Vagina (tissue), 2 donors: ENCODE measurements at regions not wholly inside any gene's neighbourhood (a gene's known extent, or its start where the extent isn't known, plus 50 kb on each side); places are given as distances from the start of the nearest gene placed in this dataset.

Experiments
- DNase-seq, 2 donors: peaks; one replicate each; pipeline ENCODE4 v3.0.0-alpha.2; 2017; ENCODE audit errors: extremely low spot score in 2 of 2
- H3K27ac ChIP-seq: fragments of 200-600 bp; sonication (generic); one replicate; pipeline ENCODE4 v1.5.1; 2019
- H3K27me3 ChIP-seq: fragments of 200-600 bp; sonication (generic); one replicate; pipeline ENCODE4 v1.5.1; 2019
- H3K36me3 ChIP-seq, 2 donors: fragments of 200-600 bp; sonication (generic); one replicate each; pipeline ENCODE4 v1.5.1; 2017 to 2019
- H3K4me1 ChIP-seq: fragments of 200-600 bp; sonication (generic); one replicate; pipeline ENCODE4 v1.5.1; 2019
- H3K4me3 ChIP-seq, 2 donors: fragments of 200-600 bp; sonication (generic); 1 replicate in 1 of 2; 2 replicates in 1 of 2; pipeline ENCODE4 v1.5.1; 2016 to 2019
- H3K9me3 ChIP-seq: fragments of 200-600 bp; sonication (generic); one replicate; pipeline ENCODE4 v1.5.1; 2019
- POLR2A ChIP-seq, 2 donors: fragments of 450-650 bp; IDR thresholded peaks; one replicate each; pipeline ENCODE4 v1.6.1; 2017; ENCODE audit warnings: antibody characterized with exemption in 2 of 2, mild to moderate bottlenecking in 2 of 2, moderate library complexity in 2 of 2
- POLR2AphosphoS5 ChIP-seq, 2 donors: sonication (generic); formaldehyde crosslinking; IDR thresholded peaks; one replicate each; pipeline ENCODE4 v1.9.0; 2017; ENCODE audit warnings: antibody characterized with exemption in 2 of 2, mild to moderate bottlenecking in 2 of 2, low read depth in 1 of 2; ENCODE audit not compliant: insufficient read depth in 1 of 2
- intact Hi-C: fragments of 100-400 bp; cut with DNase I; formaldehyde crosslinking; loops from one replicate; pipeline ENCODE4 v1.15.1; 2023
- TF ChIP-seq, protein P1 (sequence below), 3 experiments: fragments of 450-650 bp in 2 of 3; fragments of 200-600 bp in 1 of 3; sonication (generic) in 1 of 3; IDR thresholded peaks; one replicate each; pipeline ENCODE4 v1.5.1; 2017 to 2019; ENCODE audit warnings: antibody characterized with exemption in 3 of 3, mild to moderate bottlenecking in 2 of 3, moderate library complexity in 2 of 3

DNA sequence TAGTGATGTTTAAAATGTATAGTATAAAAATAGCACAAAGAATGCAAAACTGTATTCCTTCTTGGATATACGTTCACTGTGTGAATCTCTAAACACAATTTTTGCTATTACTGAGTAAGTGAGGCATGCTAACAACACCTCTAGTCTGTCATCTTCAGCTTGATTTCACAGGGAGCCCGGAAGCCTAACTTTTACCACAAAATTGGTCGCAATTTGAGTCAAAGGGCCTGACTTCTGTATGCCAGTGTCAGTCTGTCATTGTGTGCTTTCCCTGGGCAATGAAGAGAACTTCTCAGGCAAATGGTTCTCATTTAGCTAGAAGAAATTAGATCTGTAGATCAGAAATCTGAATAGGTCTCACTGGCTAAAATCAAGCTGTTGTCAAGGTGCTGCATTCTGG, 1059.5 kb downstream of the FAM181B start:
- Histone ChIP-seq H3K9me3 (no peaks in the 10 kb centered on the region), H3K4me1 (no peaks in the 10 kb centered on the region), H3K27ac (no peak overlapping the region), H3K36me3 (no peaks in the 10 kb centered on the region), H3K4me3 (no peak overlapping the region), H3K27me3 (no peaks in the 10 kb centered on the region)
- no peak for TF ChIP-seq POLR2A (IDR thresholded peaks at IDR 0.05)
- TF ChIP-seq POLR2AphosphoS5 (IDR thresholded peaks at IDR 0.05; ENCODE audit: insufficient read depth in 1 of 2, low read depth in 1 of 2), result no peak
- TF ChIP-seq, protein P1, sequence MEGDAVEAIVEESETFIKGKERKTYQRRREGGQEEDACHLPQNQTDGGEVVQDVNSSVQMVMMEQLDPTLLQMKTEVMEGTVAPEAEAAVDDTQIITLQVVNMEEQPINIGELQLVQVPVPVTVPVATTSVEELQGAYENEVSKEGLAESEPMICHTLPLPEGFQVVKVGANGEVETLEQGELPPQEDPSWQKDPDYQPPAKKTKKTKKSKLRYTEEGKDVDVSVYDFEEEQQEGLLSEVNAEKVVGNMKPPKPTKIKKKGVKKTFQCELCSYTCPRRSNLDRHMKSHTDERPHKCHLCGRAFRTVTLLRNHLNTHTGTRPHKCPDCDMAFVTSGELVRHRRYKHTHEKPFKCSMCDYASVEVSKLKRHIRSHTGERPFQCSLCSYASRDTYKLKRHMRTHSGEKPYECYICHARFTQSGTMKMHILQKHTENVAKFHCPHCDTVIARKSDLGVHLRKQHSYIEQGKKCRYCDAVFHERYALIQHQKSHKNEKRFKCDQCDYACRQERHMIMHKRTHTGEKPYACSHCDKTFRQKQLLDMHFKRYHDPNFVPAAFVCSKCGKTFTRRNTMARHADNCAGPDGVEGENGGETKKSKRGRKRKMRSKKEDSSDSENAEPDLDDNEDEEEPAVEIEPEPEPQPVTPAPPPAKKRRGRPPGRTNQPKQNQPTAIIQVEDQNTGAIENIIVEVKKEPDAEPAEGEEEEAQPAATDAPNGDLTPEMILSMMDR (IDR thresholded peaks at IDR 0.05), result no peak
- intact Hi-C loops, result no loop called here
- DNase-seq, result no peak

DNA sequence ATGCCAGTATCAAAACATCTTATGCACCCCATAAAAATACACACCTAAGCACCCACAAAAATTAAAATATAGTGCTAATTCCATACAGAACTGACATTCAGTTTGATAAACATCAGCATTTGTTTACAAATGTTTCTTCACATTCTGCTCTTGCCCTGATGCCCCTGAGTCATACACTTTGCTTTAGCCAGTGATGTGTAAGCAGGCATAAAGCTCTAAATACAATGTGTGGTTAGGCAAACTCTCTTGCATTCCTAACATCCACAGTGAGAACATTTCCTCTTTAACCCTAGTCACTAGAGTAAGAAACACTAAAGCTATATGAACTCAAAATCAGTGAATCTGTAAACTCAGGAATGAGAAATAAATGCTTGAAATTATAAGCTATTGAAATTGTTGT, 1060.7 kb downstream of the FAM181B start:
- intact Hi-C loops, result no loop called here
- no peaks in the 10 kb centered on the region for H3K27me3 ChIP-seq
- TF ChIP-seq, protein P1 (IDR thresholded peaks at IDR 0.05), result no peak
- TF ChIP-seq POLR2AphosphoS5 (IDR thresholded peaks at IDR 0.05; ENCODE audit: insufficient read depth in 1 of 2, low read depth in 1 of 2) (no peak), POLR2A (IDR thresholded peaks at IDR 0.05) (no peak)
- no peak for DNase-seq
- no peaks in the 10 kb centered on the region for H3K9me3 ChIP-seq
- H3K4me3 ChIP-seq, result no peak overlapping the region
- H3K27ac ChIP-seq, result no peak overlapping the region
- H3K4me1 ChIP-seq, result no peaks in the 10 kb centered on the region
- H3K36me3 ChIP-seq, result no peaks in the 10 kb centered on the region

DNA sequence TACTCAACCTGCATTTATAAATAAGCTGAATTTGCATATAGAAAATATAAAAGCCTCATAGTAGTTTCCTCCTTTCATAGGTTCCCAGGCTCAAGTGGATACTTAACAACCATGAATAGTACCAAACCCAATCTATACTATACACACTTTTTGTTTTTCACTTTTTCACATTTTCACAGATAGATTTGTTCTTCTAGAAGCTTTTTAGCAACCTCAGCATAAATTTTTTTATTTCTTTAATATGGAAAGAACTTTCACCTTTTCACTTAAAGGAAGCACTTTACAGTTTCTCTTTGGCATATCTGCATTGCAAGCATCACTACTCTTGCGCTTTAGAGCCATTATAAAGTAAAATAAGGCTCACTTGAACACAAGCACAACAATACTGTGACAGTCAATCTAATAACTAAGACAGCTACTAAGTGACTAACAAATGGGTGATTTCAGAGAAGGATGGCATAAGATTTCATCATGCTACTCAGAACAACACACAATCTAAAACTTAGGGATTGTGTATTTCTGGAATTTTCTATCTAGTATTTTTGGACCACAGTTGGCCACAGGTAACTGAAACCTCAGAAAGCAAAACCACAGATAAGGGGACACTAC, 1063.6 kb downstream of the FAM181B start:
- intact Hi-C loops, result no loop called here
- no peak overlapping the region for H3K4me3 ChIP-seq
- no peaks in the 10 kb centered on the region for H3K4me1 ChIP-seq
- H3K9me3 ChIP-seq, result no peaks in the 10 kb centered on the region
- TF ChIP-seq POLR2AphosphoS5 (IDR thresholded peaks at IDR 0.05; ENCODE audit: insufficient read depth in 1 of 2, low read depth in 1 of 2) (no peak), POLR2A (IDR thresholded peaks at IDR 0.05) (no peak)
- TF ChIP-seq, protein P1 (IDR thresholded peaks at IDR 0.05), result no peak
- H3K27me3 ChIP-seq, result no peaks in the 10 kb centered on the region
- no peaks in the 10 kb centered on the region for H3K36me3 ChIP-seq
- DNase-seq, result no peak
- no peak overlapping the region for H3K27ac ChIP-seq

DNA sequence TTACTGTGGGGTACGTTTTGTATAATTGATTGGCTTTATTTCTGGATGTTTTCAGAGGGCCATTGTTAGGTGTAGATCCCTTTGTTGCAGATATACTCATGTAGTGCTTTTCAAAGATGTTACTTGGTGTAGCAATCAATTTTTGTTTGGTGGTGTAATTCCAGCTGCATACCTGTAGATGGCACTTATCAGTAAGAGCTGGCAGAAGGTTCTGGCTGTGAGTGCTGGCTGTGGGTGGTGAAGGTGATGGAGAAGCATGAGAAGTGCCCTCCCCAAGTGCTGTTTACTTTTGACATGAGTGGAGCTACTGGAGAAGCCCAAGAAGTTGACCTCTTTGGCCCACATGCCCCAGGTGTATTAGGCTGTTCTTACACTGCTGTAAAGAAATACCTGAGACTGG, 1074.9 kb downstream of the FAM181B start:
- no peaks in the 10 kb centered on the region for H3K4me1 ChIP-seq
- no peak overlapping the region for H3K27ac ChIP-seq
- no peak for DNase-seq
- no peaks in the 10 kb centered on the region for H3K36me3 ChIP-seq
- H3K27me3 ChIP-seq, result no peaks in the 10 kb centered on the region
- TF ChIP-seq, protein P1 (IDR thresholded peaks at IDR 0.05), result no peak
- TF ChIP-seq POLR2A (IDR thresholded peaks at IDR 0.05) (no peak), POLR2AphosphoS5 (IDR thresholded peaks at IDR 0.05; ENCODE audit: insufficient read depth in 1 of 2, low read depth in 1 of 2) (no peak)
- H3K4me3 ChIP-seq, result no peak overlapping the region
- intact Hi-C loops, result no loop called here
- peaks cover 2% of the 10 kb centered on the region for H3K9me3 ChIP-seq

DNA sequence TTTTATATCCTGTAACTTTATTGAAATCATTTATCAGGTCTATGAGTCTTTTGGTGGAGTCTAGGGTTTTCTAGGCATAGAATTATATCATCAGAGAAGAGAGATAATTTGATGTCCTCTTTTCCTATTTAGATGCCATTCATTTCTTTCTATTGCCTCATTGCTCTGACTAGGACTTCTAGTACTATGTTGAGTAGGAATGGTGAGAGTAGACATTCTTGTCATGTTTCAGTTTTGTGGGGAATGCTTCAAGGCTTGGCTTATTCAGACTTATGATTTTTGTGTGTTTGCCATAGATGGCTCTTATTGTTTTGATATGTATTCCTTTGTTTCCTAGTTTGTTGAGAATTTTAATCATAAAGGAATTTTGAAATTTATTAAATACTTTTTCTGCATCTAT, 1078.3 kb downstream of the FAM181B start:
- Histone ChIP-seq H3K27ac (no peak overlapping the region), H3K36me3 (no peaks in the 10 kb centered on the region), H3K4me1 (no peaks in the 10 kb centered on the region), H3K4me3 (no peak overlapping the region), H3K27me3 (no peaks in the 10 kb centered on the region), H3K9me3 (peaks cover 2% of the 10 kb centered on the region)
- intact Hi-C loops, result no loop called here
- TF ChIP-seq POLR2AphosphoS5 (IDR thresholded peaks at IDR 0.05; ENCODE audit: insufficient read depth in 1 of 2, low read depth in 1 of 2) (no peak), POLR2A (IDR thresholded peaks at IDR 0.05) (no peak)
- TF ChIP-seq, protein P1 (IDR thresholded peaks at IDR 0.05), result no peak
- no peak for DNase-seq
